HCT116 (cell line): ENCODE measurements at regions not wholly inside any gene's neighbourhood (a gene's known extent, or its start where the extent isn't known, plus 50 kb on each side); places are given as distances from the start of the nearest gene placed in this dataset.

Experiments used
- EGR1 ChIP-seq: IDR thresholded peaks from 2 replicates; pipeline ENCODE4 v1.6.1; 2012; ENCODE audit warnings: low read depth
- EZH2 ChIP-seq: fragments of 200-600 bp; sonication (generic); IDR thresholded peaks from 2 replicates; pipeline ENCODE4 v1.6.1; 2017; ENCODE audit warnings: antibody characterized with exemption, mixed run types
- EZH2phosphoT487 ChIP-seq: fragments of 200-600 bp; IDR thresholded peaks from 2 replicates; pipeline ENCODE4 v1.6.1; 2018; ENCODE audit warnings: antibody characterized with exemption, borderline replicate concordance
- FOSL1 ChIP-seq: IDR thresholded peaks from 2 replicates; pipeline ENCODE4 v1.6.1; 2012; ENCODE audit warnings: low read depth
- POLR2A ChIP-seq: IDR thresholded peaks from 2 replicates; pipeline ENCODE4 v1.7.0; 2011; ENCODE audit warnings: borderline replicate concordance; ENCODE audit not compliant: insufficient read depth, insufficient read length; ENCODE audit errors: extremely low read depth
- POLR2AphosphoS5 ChIP-seq: IDR thresholded peaks from 2 replicates; pipeline ENCODE4 v1.6.1; 2011; ENCODE audit warnings: mild to moderate bottlenecking, low read depth, low read length, moderate library complexity
- RAD21 ChIP-seq: IDR thresholded peaks from 2 replicates; pipeline ENCODE4 v1.6.1; 2012; ENCODE audit warnings: low read depth, mild to moderate bottlenecking
- SIN3A ChIP-seq: IDR thresholded peaks from 2 replicates; pipeline ENCODE4 v1.6.1; 2012; ENCODE audit warnings: low read depth
- ZNF274 ChIP-seq: fragments of 200-500 bp; sonication (Bioruptor generic); IDR thresholded peaks from 2 replicates; pipeline ENCODE4 v1.6.1; 2014; ENCODE audit warnings: mild to moderate bottlenecking, low read depth, low read length, inconsistent platforms
- TF ChIP-seq, protein P1 (sequence below): IDR thresholded peaks from 2 replicates; pipeline ENCODE4 v1.6.1; 2012
- TF ChIP-seq, protein P2 (sequence below), 3 experiments: fragments of 200-600 bp in 1 of 3; sonication (generic) in 1 of 3; IDR thresholded peaks in 2 of 3; conservative IDR thresholded peaks in 1 of 3; 2 replicates each; pipeline ENCODE4 v1.5.1; 2012 to 2017; ENCODE audit warnings: low read depth in 2 of 3, low read length in 2 of 3, antibody characterized with exemption in 1 of 3, borderline replicate concordance in 1 of 3, control low read depth in 1 of 3, mild to moderate bottlenecking in 1 of 3, mixed read lengths in 1 of 3, mixed run types in 1 of 3, moderate library complexity in 1 of 3; ENCODE audit not compliant: insufficient read depth in 1 of 3
- TF ChIP-seq, protein P3 (sequence below): IDR thresholded peaks from 2 replicates; pipeline ENCODE4 v1.6.1; 2012
- TF ChIP-seq, protein P4 (sequence below): IDR thresholded peaks from 2 replicates; pipeline ENCODE4 v1.6.1; 2012; ENCODE audit warnings: low read depth

DNA sequence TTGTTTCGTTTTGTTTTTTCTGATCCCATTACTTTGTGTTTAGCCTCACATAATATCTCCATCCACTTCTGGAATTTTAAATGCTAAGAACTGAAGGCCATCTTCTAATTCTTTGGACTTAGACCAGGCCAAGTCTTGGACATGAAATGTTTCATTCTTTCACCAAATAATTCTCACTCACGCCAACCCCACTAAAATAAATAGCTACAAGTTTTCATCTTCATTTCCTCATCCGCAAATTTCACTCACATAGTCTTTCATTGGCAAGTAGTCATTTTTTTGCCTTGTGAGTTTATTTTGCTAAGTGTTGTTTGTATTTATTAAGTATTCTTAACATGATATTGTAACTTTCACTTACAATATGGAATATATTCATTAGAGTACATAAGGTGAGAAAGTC, 1188.6 kb upstream of the SEMA6A start:
- TF ChIP-seq ZNF274 = no peak
- no peak for TF ChIP-seq EZH2
- TF ChIP-seq, protein P1, sequence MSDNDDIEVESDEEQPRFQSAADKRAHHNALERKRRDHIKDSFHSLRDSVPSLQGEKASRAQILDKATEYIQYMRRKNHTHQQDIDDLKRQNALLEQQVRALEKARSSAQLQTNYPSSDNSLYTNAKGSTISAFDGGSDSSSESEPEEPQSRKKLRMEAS = no peak
- no peak for TF ChIP-seq POLR2AphosphoS5
- no peak for TF ChIP-seq EGR1
- no peak for TF ChIP-seq RAD21
- no peak for TF ChIP-seq SIN3A
- TF ChIP-seq, protein P2, sequence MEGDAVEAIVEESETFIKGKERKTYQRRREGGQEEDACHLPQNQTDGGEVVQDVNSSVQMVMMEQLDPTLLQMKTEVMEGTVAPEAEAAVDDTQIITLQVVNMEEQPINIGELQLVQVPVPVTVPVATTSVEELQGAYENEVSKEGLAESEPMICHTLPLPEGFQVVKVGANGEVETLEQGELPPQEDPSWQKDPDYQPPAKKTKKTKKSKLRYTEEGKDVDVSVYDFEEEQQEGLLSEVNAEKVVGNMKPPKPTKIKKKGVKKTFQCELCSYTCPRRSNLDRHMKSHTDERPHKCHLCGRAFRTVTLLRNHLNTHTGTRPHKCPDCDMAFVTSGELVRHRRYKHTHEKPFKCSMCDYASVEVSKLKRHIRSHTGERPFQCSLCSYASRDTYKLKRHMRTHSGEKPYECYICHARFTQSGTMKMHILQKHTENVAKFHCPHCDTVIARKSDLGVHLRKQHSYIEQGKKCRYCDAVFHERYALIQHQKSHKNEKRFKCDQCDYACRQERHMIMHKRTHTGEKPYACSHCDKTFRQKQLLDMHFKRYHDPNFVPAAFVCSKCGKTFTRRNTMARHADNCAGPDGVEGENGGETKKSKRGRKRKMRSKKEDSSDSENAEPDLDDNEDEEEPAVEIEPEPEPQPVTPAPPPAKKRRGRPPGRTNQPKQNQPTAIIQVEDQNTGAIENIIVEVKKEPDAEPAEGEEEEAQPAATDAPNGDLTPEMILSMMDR (IDR thresholded peaks at IDR 0.05 in 2 of 3, conservative IDR thresholded peaks at IDR 0.05 in 1 of 3; ENCODE audit: borderline replicate concordance in 1 of 3, insufficient read depth in 1 of 3, low read depth in 2 of 3, low read length in 2 of 3) = no peak
- no peak for TF ChIP-seq POLR2A
- TF ChIP-seq, protein P3, sequence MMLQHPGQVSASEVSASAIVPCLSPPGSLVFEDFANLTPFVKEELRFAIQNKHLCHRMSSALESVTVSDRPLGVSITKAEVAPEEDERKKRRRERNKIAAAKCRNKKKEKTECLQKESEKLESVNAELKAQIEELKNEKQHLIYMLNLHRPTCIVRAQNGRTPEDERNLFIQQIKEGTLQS = no peak
- TF ChIP-seq, protein P4, sequence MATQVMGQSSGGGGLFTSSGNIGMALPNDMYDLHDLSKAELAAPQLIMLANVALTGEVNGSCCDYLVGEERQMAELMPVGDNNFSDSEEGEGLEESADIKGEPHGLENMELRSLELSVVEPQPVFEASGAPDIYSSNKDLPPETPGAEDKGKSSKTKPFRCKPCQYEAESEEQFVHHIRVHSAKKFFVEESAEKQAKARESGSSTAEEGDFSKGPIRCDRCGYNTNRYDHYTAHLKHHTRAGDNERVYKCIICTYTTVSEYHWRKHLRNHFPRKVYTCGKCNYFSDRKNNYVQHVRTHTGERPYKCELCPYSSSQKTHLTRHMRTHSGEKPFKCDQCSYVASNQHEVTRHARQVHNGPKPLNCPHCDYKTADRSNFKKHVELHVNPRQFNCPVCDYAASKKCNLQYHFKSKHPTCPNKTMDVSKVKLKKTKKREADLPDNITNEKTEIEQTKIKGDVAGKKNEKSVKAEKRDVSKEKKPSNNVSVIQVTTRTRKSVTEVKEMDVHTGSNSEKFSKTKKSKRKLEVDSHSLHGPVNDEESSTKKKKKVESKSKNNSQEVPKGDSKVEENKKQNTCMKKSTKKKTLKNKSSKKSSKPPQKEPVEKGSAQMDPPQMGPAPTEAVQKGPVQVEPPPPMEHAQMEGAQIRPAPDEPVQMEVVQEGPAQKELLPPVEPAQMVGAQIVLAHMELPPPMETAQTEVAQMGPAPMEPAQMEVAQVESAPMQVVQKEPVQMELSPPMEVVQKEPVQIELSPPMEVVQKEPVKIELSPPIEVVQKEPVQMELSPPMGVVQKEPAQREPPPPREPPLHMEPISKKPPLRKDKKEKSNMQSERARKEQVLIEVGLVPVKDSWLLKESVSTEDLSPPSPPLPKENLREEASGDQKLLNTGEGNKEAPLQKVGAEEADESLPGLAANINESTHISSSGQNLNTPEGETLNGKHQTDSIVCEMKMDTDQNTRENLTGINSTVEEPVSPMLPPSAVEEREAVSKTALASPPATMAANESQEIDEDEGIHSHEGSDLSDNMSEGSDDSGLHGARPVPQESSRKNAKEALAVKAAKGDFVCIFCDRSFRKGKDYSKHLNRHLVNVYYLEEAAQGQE = no peak
- TF ChIP-seq EZH2phosphoT487 = no peak
- no peak for TF ChIP-seq FOSL1
